Stimulated activated CD4-positive, alpha-beta T cell treated with anti-CD3 and anti-CD28 coated beads, TNF-alpha, amount 100 ng/mL, for 4 hours (primary cell): ENCODE measurements at regions not wholly inside any gene's neighbourhood (a gene's known extent, or its start where the extent isn't known, plus 50 kb on each side); places are given as distances from the start of the nearest gene placed in this dataset.
A peak's percentile ranks its signal among the peaks of the same experiment; 100 is the strongest.

Experiments used
- DNase-seq, 3 experiments: peaks; one replicate each; pipeline ENCODE4 v3.0.0-alpha.2; 2020; ENCODE audit warnings: low read depth in 3 of 3

DNA sequence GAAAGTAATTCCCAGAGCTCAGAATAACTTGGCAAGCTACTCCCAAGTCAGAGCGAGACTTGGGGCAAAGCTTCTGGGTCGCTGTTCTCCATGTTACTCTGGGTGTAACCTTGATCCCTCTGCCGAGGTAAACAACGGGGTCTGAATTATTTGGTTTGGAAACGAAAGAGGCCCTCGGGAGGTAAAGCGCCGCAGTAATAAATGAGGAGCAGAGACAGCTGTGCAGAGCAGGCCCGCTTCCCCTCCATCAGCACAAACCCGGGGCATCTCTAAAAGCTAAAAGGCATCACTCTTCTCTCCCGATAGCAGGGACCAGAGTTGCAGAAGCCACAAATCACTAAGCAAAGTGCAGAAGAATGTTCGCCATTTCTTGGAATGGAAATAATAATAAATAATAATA, 561.5 kb downstream of the BCOR start:
- DNase-seq = no peak

DNA sequence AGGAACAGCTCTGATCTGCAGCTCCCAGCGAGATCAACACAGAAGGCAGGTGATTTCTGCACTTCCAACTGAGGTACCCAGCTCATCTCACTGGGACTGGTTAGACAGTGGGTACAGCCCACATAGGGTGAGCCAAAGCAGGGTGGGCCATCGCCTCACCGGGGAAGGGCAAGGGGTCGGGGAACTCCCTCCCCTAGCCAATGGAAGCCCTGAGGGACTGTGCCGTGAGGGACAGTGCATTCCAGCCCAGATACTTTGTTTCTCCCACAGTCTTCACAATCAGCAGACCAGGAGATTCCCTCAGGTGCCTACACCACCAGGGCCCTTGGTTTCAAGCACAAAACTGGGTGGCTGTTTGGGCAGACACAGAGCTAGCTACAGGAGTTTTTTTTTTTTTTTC, 555.9 kb downstream of the BCOR start:
- DNase-seq = no peak

DNA sequence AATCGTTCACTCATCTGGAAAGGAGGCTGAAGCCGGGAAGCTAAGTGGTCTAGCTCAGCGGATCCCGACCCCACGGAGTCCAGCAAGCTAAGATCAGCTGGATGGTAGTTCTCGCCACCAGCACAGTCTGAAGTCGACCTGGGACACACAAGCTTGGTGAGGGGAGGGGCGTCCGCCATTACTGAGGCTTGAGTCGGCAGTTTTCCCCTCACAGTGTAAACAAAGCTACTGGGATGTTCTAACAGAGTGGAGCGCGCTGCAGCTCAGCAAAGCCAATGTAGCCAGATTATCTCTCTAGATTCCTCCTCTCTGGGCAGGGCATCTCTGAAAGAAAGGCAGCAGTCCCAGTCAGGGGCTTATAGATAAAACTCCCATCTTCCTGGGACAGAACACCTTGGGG, 555.4 kb downstream of the BCOR start:
- DNase-seq = no peak

DNA sequence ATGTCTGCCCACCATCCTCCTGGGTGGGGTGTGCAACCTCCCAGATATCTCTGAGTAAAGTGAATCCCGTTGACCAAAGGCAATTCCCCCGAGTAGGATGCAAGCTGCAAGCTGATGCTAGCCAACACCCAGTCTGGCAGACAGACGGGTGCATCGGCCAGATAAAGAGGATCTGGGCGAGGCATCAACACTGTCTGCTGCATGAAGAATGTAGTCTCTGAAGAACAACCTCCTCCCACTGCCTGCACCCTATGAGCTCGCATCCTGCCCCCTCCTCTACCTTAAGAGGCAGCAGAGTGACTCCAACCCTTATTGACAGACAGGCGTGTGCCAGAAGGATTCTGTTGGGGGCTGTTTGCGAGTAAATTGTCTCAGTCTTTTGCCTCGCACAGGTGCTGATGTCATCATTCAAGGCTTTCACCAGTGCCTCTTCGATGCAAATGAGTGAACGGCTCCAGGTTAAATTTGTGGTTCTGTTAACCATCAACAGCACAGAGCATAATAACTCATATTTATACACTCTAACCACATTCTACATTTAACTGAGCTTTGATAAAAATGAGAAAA, 546.9 kb downstream of the BCOR start:
- no peak for DNase-seq

- DNase-seq = no peak
These were observed 546.0 kb downstream of the BCOR start for GRCh38 chrX:39551762-39552161.

GRCh38 chrX:39555431-39555830, 542.3 kb downstream of the BCOR start:
- no peak for DNase-seq

DNA sequence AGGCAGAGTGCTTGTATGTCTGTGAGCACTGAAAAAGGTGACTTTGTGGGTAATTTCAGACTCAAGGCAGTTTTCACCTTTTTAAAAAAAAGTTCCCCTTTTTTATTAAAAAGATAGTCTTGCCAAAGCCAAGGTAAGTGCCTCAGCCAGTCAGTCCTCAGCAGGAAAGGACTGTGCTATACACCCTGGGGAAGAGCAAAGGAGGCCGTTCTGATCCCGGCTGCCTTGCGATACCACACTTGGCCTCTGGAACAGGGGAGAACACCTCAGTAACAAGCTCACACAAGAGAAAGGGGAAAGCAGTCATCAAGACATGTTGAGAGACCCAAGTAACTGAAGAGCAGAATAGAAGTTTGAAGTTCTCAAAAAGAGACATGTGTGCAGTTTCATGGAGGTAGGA, 541.7 kb downstream of the BCOR start:
- DNase-seq = no peak

DNA sequence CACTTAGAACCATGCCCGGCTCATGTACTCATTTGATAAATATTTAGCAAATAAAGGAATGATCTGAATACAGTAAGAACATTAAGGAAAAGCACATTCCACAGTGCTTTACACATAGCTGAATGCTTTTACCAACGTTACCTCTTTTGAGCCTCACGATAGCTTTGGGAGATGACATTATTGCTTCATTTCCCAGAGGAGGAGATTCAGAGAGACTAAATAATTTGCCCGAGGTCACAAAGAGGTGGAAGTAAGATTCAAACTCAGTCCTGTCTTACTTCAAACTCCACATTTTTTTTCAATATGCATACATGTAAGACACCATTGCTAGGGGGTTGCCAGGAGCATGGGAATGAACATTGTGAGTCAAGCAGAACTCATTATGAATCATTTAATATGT, 538.5 kb downstream of the BCOR start:
- no peak for DNase-seq

- DNase-seq = no peak
These were observed 537.5 kb downstream of the BCOR start for GRCh38 chrX:39560271-39560670.

DNA sequence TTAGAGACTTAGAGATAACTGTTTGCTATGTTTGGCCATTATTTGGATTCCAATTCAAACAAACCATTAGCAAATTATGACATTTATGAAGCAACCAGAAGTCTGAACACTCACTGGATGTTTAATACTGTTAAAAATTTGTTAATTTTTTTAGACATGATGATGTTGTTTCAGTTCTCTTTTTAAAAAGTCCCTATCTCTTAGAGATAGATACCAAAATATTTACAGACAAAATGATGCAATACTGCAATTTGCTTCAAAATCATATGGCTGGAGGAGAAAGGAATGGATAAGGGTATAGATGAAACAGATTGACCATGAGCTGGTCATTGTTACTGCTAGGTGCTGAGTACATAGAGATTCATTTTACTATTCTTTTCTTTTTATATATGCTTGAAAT, 534.6 kb downstream of the BCOR start:
- no peak for DNase-seq

DNA sequence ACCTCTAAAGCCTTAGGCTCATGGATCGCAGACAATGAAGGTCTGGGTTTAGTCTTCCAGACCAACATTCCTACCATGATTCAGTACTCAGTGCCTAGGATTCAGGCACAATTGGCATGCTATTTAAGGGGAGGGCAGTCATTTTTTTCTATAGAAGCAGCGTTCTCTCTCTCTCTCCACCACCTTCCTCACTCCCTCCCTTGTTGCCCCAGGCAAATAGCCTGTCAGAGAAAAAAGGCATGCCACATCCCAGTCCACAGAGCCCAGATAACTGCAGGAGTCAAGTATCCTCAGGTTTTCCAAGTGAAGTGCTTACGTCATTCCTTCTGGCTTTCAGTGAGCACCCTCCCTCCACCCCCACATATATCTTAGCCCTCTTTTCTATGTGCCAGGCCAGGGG, 533.0 kb downstream of the BCOR start:
- no peak for DNase-seq

- DNase-seq = no peak
These were observed 523.6 kb downstream of the BCOR start for GRCh38 chrX:39574178-39574577.

GRCh38 chrX:39576041-39576872, 521.5 kb downstream of the BCOR start:
- no peak for DNase-seq

DNA sequence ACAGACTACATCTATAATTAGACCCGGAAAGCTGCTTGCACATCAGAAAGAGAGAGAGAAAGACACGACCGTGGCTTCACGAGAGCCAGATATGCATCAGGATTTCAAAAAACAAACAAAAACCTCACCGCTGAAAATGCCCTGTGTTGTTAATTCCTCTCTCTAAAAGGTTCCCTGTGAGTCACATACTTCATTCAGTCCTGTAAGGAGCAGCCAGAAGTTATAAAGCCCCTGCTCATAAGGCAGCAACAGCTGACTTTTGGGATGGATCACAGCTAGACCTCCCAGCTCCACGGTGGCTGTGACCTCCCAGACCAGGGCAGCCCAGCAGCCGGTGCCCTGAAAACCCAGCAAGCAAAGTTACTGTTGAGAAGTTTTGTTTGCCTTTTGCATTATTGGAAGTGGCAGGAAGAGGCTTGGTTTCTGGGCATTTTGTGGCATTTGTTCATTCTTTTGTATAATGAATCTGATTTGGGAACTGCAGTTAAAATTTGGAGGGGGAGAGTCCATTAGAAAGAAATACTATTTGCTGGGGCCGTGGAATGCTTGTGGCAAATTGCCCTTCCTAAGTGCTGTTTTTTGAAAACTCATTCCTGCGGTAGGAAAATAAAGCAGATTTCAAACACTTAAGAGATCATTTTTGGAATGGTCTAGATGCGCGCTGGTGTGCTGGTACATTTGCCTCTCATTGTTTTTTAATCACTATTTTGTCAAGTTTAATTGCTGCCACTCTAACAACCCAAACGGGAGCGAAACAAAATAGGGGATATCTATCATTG, 520.4 kb downstream of the BCOR start:
- no peak for DNase-seq

DNA sequence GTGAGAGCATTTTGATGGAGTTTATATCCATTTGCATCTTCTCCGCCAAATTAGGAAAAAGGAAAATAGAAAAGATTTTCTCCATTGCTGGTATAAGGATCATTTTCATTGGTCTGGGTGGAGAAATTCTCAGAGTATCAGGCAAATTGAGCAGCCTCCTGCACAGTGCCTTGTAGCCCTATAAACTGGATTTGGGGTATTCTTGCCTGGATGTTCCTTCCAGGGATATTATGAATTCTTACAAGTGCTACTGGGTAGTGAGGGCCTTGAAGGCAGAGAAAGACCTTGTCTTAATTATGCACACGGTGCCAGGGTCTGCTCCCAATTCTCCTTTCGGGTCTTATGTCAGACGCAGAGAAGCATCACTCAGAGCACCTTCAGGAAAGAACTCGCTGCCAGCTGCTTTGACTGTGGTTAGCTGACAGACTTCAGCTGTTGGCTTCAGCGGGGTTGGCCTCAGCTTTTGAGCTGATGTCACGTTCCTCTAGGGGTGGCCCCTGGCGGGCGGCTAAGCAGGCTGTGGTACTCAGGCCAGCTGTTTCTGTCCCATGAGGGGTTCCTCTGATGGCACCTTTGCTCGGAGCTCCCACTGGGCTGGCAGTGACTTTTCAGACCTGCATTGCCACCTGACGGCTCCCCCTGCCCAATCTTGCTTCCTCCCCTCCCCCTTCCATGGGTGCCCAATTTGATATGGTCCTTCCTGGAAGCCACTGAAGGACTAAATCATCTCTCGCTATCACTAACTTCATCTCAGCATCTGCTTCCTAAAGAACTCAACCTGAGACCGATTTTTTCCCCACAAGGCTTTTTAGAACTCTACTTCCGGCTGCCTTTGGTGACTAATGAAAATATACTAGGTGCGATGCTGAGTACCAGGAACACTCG, 519.5 kb downstream of the BCOR start:
- peak; percentile 1 to 17 (median 10) for DNase-seq

- DNase-seq = no peak
These were observed 517.7 kb downstream of the BCOR start for GRCh38 chrX:39580043-39580442.

- no peak for DNase-seq
These were observed 516.3 kb downstream of the BCOR start for GRCh38 chrX:39581411-39581810.

GRCh38 chrX:39582091-39582490, 515.7 kb downstream of the BCOR start:
- no peak for DNase-seq

DNA sequence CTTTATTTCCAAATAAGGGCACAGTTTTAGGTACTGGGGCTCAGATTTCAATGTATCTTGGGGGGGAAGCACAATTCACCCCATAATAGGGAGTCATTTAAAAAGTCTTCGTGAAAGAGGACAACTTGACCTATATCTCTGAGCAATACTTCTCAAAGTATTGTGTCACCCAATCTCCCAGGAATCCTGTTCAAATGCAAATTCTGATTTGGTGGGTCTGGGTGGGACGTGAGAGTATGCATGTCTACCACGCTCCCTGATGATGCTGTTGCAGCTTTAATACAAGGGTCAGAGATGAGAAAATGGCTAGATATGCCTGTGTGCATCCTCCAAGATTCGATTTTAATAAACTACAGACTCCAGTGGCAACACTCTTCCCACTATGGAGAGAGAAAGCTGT, 514.8 kb downstream of the BCOR start:
- no peak for DNase-seq

- DNase-seq = no peak
These were observed 511.9 kb downstream of the BCOR start for GRCh38 chrX:39585808-39586207.

DNA sequence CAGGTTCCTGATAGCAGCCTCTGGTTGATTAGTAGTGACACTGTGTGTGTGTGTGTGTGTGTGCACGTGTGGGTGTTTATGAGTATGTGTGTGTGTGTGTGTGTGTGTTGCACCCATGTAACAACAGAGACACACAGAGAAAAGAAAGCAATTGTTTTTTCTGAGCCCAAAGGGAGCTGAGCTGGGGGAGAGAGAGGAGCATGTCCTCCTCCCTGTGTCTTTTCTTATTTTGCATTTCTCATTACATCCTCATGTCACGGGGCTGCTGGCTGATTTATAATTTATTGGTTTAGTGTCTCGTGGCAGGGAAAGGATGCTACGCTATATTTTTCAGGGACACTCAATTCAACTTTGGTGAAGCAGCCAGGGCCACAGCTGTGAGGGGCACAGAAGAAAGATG, 511.4 kb downstream of the BCOR start:
- DNase-seq = no peak

DNA sequence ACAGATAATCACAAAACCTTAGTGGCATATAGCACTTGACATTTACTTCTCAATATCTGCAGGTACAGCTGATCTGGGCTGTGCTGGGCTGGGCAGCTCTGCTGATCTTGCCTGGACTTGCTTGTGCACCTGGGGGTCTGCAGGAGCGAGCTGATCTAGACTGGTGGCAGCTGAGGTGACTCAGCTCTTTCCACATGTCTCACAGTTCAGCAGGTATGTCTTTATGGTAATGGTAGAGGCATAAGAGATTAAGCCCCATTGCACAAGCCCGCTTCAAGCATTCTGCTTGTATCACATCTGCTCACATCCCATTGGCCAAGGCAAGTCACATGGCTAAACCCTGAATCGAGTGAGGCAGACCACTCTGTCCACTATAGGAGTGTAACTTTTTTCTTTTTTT, 506.7 kb downstream of the BCOR start:
- no peak for DNase-seq
